A673 (cell line): ENCODE measurements at regions not wholly inside any gene's neighbourhood (a gene's known extent, or its start where the extent isn't known, plus 50 kb on each side); places are given as distances from the start of the nearest gene placed in this dataset.
A peak's percentile ranks its signal among the peaks of the same experiment; 100 is the strongest.

ENCODE experiments used
- BruUV-seq: library from RNA; stranded (reverse); fragments of 400-500 nt; replicated peaks from 2 replicates; lab custom pipeline; 2021; lab: Mats Ljungman, UMichigan
- CTCF ChIA-PET: fragments of 300-600 bp; sonication (Branson Sonifier 250); formaldehyde crosslinking; loops from one replicate; lab custom pipeline; 2022; ENCODE audit warnings: antibody characterized with exemption; lab: Charles Lee
- POLR2A ChIA-PET: fragments of 300-600 bp; sonication (Branson Sonifier 250); formaldehyde crosslinking; loops from one replicate; lab custom pipeline; 2022; ENCODE audit warnings: antibody characterized with exemption; ENCODE audit not compliant: low non-redundant PET; lab: Charles Lee
- DNase-seq: peaks from one replicate; pipeline ENCODE4 v3.0.0-alpha.2; 2015; ENCODE audit warnings: low spot score
- H3K27ac ChIP-seq: fragments of 200-600 bp; sonication (generic); 2 replicates; pipeline ENCODE4 v1.5.1; 2016; ENCODE audit warnings: mixed run types, low read depth, mild to moderate bottlenecking, mixed read lengths, antibody characterized with exemption, low read length; ENCODE audit not compliant: poor library complexity, severe bottlenecking
- H3K27me3 ChIP-seq: fragments of 200-600 bp; sonication (generic); replicated peaks from 2 replicates; pipeline ENCODE4 v1.6.1; 2017; ENCODE audit warnings: mixed run types, low read depth, mild to moderate bottlenecking, mixed read lengths, antibody characterized with exemption, low read length; ENCODE audit not compliant: insufficient read depth, poor library complexity
- H3K36me3 ChIP-seq: fragments of 200-600 bp; sonication (generic); 2 replicates; pipeline ENCODE4 v1.6.1; 2016; ENCODE audit warnings: mixed run types, mild to moderate bottlenecking, mixed read lengths, antibody characterized with exemption, low read length; ENCODE audit not compliant: insufficient read depth, poor library complexity, severe bottlenecking
- H3K4me1 ChIP-seq: fragments of 200-600 bp; sonication (generic); 2 replicates; pipeline ENCODE4 v1.6.1; 2017; ENCODE audit warnings: mixed run types, mild to moderate bottlenecking, mixed read lengths, antibody characterized with exemption, low read length; ENCODE audit not compliant: insufficient read depth, poor library complexity, severe bottlenecking
- H3K4me3 ChIP-seq: fragments of 200-600 bp; sonication (generic); 2 replicates; pipeline ENCODE4 v1.5.1; 2016; ENCODE audit warnings: low read depth, mixed run types, mild to moderate bottlenecking, mixed read lengths, low read length; ENCODE audit not compliant: poor library complexity, severe bottlenecking
- H3K9me3 ChIP-seq: fragments of 200-600 bp; sonication (generic); 2 replicates; pipeline ENCODE4 v1.6.1; 2016; ENCODE audit warnings: mixed run types, low read depth, mild to moderate bottlenecking, mixed read lengths, antibody characterized with exemption, low read length; ENCODE audit not compliant: poor library complexity, severe bottlenecking
- EZH2 ChIP-seq: fragments of 200-600 bp; sonication (generic); IDR thresholded peaks from 2 replicates; pipeline ENCODE4 v1.6.1; 2017; ENCODE audit warnings: borderline replicate concordance, low read depth, mild to moderate bottlenecking, mixed read lengths, antibody characterized with exemption, low read length; ENCODE audit not compliant: poor library complexity, severe bottlenecking
- intact Hi-C: fragments of 100-400 bp; cut with micrococcal nuclease; formaldehyde crosslinking; loops from one replicate; pipeline ENCODE4 v1.10.0; 2022; ENCODE audit not compliant: unreplicated experiment
- TF ChIP-seq, protein P1 (sequence below): fragments of 300-800, 200-600 bp; sonication (generic); conservative IDR thresholded peaks from 2 replicates; pipeline ENCODE4 v1.5.1; 2017; ENCODE audit warnings: low read depth, mild to moderate bottlenecking, antibody characterized with exemption, low read length, moderate library complexity, mixed read lengths

DNA sequence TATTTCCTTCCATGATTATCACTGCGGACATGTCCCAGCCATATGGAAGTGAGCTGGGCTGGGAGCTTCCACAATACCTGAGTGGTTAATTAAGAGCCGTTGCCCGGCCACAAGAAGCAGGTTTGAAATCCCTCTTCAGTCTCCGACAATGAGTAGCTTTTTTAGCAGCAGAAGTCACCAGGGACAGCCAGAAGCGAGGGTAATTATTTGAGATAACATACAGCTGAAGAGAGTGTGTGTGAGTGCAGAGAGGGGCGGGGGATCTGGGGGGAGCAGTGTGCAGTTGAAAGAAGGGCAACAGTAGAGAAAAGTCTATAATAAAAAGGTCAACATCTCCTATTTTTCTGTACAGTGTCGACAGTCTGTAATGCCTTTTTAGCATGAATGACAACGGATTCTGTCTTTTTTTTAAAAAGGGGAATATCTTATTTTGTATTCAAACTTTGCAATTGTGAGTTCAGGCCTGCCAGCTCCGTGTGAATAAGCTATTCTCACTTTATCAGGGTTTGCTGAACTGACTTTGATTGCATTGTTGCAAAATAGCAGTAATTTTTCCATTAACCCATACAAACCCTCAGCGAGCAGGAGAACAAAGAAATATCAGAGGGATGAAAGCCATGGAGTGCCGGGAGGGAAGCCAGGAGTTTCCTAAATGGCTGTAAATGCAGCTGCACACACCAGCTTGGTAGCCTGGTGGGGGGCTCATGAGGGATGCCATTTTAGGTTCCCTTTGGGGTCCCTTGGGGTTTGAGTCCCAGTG is 220.3 kb upstream of the IRX3 start:
- H3K27ac ChIP-seq: peak overlapping the region; percentile 53
- no peaks in the 10 kb centered on the region for H3K36me3 ChIP-seq
- no peak overlapping the region for H3K4me3 ChIP-seq
- peaks cover 57% of the 10 kb centered on the region for H3K4me1 ChIP-seq
- CTCF ChIA-PET: interaction anchor here (1.0 kb wide), 1 partner anchor 10 kb away, joined by 3 read pairs; no protein-coding TSS in a partner anchor
- TF ChIP-seq EZH2: no peak
- TF ChIP-seq, protein P1, sequence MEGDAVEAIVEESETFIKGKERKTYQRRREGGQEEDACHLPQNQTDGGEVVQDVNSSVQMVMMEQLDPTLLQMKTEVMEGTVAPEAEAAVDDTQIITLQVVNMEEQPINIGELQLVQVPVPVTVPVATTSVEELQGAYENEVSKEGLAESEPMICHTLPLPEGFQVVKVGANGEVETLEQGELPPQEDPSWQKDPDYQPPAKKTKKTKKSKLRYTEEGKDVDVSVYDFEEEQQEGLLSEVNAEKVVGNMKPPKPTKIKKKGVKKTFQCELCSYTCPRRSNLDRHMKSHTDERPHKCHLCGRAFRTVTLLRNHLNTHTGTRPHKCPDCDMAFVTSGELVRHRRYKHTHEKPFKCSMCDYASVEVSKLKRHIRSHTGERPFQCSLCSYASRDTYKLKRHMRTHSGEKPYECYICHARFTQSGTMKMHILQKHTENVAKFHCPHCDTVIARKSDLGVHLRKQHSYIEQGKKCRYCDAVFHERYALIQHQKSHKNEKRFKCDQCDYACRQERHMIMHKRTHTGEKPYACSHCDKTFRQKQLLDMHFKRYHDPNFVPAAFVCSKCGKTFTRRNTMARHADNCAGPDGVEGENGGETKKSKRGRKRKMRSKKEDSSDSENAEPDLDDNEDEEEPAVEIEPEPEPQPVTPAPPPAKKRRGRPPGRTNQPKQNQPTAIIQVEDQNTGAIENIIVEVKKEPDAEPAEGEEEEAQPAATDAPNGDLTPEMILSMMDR: no peak
- peak; percentile 47 for DNase-seq
- BruUV-seq: no TSS peak
- no peaks in the 10 kb centered on the region for H3K9me3 ChIP-seq
- POLR2A ChIA-PET: interaction anchor here (0.6 kb wide), 1 partner anchor 201 kb away, joined by 3 read pairs; no protein-coding TSS in a partner anchor
- intact Hi-C loops: no loop called here
- no peaks in the 10 kb centered on the region for H3K27me3 ChIP-seq

DNA sequence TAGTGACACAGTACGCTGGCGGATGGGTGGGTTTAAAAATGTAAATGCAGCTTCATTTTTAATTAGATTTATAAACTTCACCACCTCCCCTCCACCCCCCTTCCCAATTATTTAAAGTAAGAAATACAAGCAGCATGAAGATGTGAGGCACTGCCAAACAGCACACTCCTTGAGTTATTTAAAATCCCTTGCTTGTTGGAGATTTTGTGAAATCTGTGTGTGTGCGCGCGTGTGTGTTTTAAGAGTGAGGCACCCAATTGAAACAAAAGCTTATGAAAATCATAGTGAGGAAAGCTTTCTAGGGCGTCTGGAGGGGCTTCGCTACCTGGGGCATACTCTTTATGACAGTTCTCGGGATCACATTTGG is 219.6 kb upstream of the IRX3 start:
- peak overlapping the region; percentile 53 for H3K27ac ChIP-seq
- CTCF ChIA-PET: interaction anchor here (1.0 kb wide), 1 partner anchor 10 kb away, joined by 3 read pairs; no protein-coding TSS in a partner anchor
- H3K4me3 ChIP-seq: no peak overlapping the region
- TF ChIP-seq, protein P1: no peak
- TF ChIP-seq EZH2: no peak
- no peaks in the 10 kb centered on the region for H3K36me3 ChIP-seq
- intact Hi-C loops: no loop called here
- POLR2A ChIA-PET: interaction anchor here (0.6 kb wide), 1 partner anchor 201 kb away, joined by 3 read pairs; no protein-coding TSS in a partner anchor
- H3K27me3 ChIP-seq: no peaks in the 10 kb centered on the region
- BruUV-seq: no TSS peak
- DNase-seq: no peak
- peaks cover 55% of the 10 kb centered on the region for H3K4me1 ChIP-seq
- H3K9me3 ChIP-seq: no peaks in the 10 kb centered on the region

DNA sequence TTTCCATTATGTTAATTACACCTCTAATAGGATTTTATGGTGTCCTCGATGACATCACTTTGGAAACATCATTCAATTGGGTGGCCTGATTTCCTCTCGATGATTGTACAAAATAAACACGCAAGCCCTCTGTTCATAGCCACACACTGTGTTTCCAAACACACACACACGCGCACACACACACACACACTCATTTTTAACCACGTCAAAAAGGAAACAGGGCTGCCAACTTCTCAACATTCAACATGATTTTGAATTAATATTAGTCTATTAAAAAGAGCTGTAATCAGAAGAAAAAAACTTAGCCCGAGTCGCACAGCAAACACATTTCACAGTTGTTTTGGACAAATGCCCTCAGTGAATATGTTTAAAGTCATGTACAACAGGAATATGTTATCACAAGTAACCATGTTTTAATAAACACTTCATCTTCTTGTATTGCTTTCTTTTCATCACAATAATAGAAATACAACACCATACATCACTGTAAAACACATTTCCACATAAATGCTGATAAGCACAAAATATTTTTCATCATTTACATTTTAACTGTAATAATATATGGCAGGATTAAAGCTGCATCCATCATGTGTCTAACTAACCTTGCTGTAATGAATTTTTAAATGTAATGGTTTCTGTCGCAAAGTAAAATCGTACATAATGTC is 219.1 kb upstream of the IRX3 start:
- BruUV-seq: TSS peak; percentile 96
- H3K4me1 ChIP-seq: peaks cover 50% of the 10 kb centered on the region

More for the DNA sequence above, 219.1 kb upstream of the IRX3 start:
- H3K27ac ChIP-seq: peak overlapping the region; percentile 53
- no peaks in the 10 kb centered on the region for H3K36me3 ChIP-seq
- H3K4me3 ChIP-seq: no peak overlapping the region
- intact Hi-C loops: no loop called here
- H3K9me3 ChIP-seq: no peaks in the 10 kb centered on the region
- no peaks in the 10 kb centered on the region for H3K27me3 ChIP-seq
- CTCF ChIA-PET: interaction anchor here (1.0 kb wide), 1 partner anchor 11 kb away, joined by 3 read pairs; no protein-coding TSS in a partner anchor
- TF ChIP-seq, protein P1: no peak
- no peak for TF ChIP-seq EZH2
- peak; percentile 65 for DNase-seq
- POLR2A ChIA-PET: no interaction called here
